ENCODE measurements at regions not wholly inside any gene's neighbourhood (a gene's known extent, or its start where the extent isn't known, plus 50 kb on each side); places are given as distances from the start of the nearest gene placed in this dataset.
"Not testable (repeated sequence)": the region's sequence is repeated elsewhere in the genome, so short reads cannot be mapped to it uniquely, and the experiment has no call there.

- DNase-seq = not testable (repeated sequence)
These were observed 59.5 kb upstream of the FAM90A26 start for GRCh38 chr4:9110700-9111099.

- not testable (repeated sequence) for DNase-seq
These were observed 67.1 kb upstream of the FAM90A26 start for GRCh38 chr4:9103148-9103524.

GRCh38 chr4:9102471-9103147, 67.6 kb upstream of the FAM90A26 start:
- DNase-seq = not testable (repeated sequence)

- not testable (repeated sequence) for DNase-seq
These were observed 73.9 kb upstream of the FAM90A26 start for GRCh38 chr4:9096330-9096729.

GRCh38 chr4:9078796-9079195, 91.4 kb upstream of the FAM90A26 start:
- not testable (repeated sequence) for DNase-seq

GRCh38 chr4:9076974-9077373, 93.2 kb upstream of the FAM90A26 start:
- not testable (repeated sequence) for DNase-seq

- DNase-seq = not testable (repeated sequence)
These were observed 93.7 kb upstream of the FAM90A26 start for GRCh38 chr4:9076486-9076885.

- not testable (repeated sequence) for DNase-seq
These were observed 96.8 kb upstream of the FAM90A26 start for GRCh38 chr4:9073371-9073770.

GRCh38 chr4:9072521-9073220, 97.5 kb upstream of the FAM90A26 start:
- not testable (repeated sequence) for DNase-seq

- DNase-seq = not testable (repeated sequence)
These were observed 102.3 kb upstream of the FAM90A26 start for GRCh38 chr4:9067923-9068322.

GRCh38 chr4:9063612-9064011, 106.6 kb upstream of the FAM90A26 start:
- DNase-seq = not testable (repeated sequence)

GRCh38 chr4:9024866-9025265, 145.3 kb upstream of the FAM90A26 start:
- DNase-seq = not testable (repeated sequence)

- not testable (repeated sequence) for DNase-seq
These were observed 138.2 kb upstream of the HMX1 start for GRCh38 chr4:9009792-9010191.

- DNase-seq = not testable (repeated sequence)
These were observed 136.8 kb upstream of the HMX1 start for GRCh38 chr4:9008407-9008806.

GRCh38 chr4:9001153-9001552, 129.5 kb upstream of the HMX1 start:
- DNase-seq = not testable (repeated sequence)

- DNase-seq = peak; percentile 54
These were observed 128.9 kb upstream of the HMX1 start for GRCh38 chr4:9000505-9001001.

GRCh38 chr4:8992981-8993380, 121.3 kb upstream of the HMX1 start:
- not testable (repeated sequence) for DNase-seq

- not testable (repeated sequence) for DNase-seq
These were observed 119.8 kb upstream of the HMX1 start for GRCh38 chr4:8991449-8991848.

GRCh38 chr4:8990341-8990740, 118.7 kb upstream of the HMX1 start:
- not testable (repeated sequence) for DNase-seq

GRCh38 chr4:8985786-8986185, 114.1 kb upstream of the HMX1 start:
- DNase-seq = not testable (repeated sequence)

GRCh38 chr4:8984641-8985040, 113.0 kb upstream of the HMX1 start:
- DNase-seq = not testable (repeated sequence)

GRCh38 chr4:8983921-8984320, 112.3 kb upstream of the HMX1 start:
- DNase-seq = not testable (repeated sequence)

- DNase-seq = not testable (repeated sequence)
These were observed 105.0 kb upstream of the HMX1 start for GRCh38 chr4:8976466-8977128.
